B cell (primary cell): ENCODE measurements at regions not wholly inside any gene's neighbourhood (a gene's known extent, or its start where the extent isn't known, plus 50 kb on each side); places are given as distances from the start of the nearest gene placed in this dataset.

Source experiments
- ATAC-seq: fragments of 200-7000 bp; cut with Tn5 transposase; one replicate; pipeline ENCODE4 v1.10.0; 2021; ENCODE audit warnings: low read depth, mild to moderate bottlenecking, moderate number of reproducible peaks, moderate library complexity
- CTCF ChIA-PET: fragments of 350-600 bp; sonication (Branson Sonifier 250); formaldehyde crosslinking; loops from one replicate; lab custom pipeline; 2021; ENCODE audit warnings: antibody characterized with exemption, inconsistent platforms; lab: Charles Lee
- POLR2A ChIA-PET: fragments of 350-600 bp; sonication (Branson Sonifier 250); formaldehyde crosslinking; loops from one replicate; lab custom pipeline; 2021; ENCODE audit warnings: antibody characterized with exemption; lab: Charles Lee
- DNase-seq: peaks from one replicate; pipeline ENCODE4 v3.0.0; 2013
- H2AFZ ChIP-seq: 2 replicates; pipeline ENCODE4 v1.6.1; 2012; ENCODE audit warnings: mild to moderate bottlenecking, low read depth, low read length; ENCODE audit not compliant: insufficient read depth, poor library complexity, severe bottlenecking
- H3K27ac ChIP-seq, 2 donors: 1 replicate in 1 of 2; 2 replicates in 1 of 2; pipeline ENCODE4 v1.5.1; 2012 to 2013; ENCODE audit warnings: low read length in 2 of 2, mild to moderate bottlenecking in 2 of 2, moderate library complexity in 1 of 2
- H3K27me3 ChIP-seq, 4 experiments: fragments of 200-600 bp in 1 of 4; sonication (generic) in 1 of 4; replicated peaks in 1 of 4; 1 replicate in 2 of 4; 2 replicates in 2 of 4; pipeline versions ENCODE4 v1.6.1 to v1.7.0; 2013 to 2016; ENCODE audit warnings: low read length in 3 of 4, mild to moderate bottlenecking in 2 of 4, mixed read lengths in 1 of 4, moderate library complexity in 1 of 4; ENCODE audit not compliant: insufficient read depth in 4 of 4, control insufficient read depth in 3 of 4; ENCODE audit errors: control extremely low read depth in 1 of 4
- H3K36me3 ChIP-seq, 2 experiments: replicated peaks in 1 of 2; 1 replicate in 1 of 2; 2 replicates in 1 of 2; pipeline versions ENCODE4 v1.6.1 to v1.7.1; 2013; ENCODE audit warnings: low read length in 1 of 2; ENCODE audit not compliant: insufficient read depth in 2 of 2, control insufficient read depth in 1 of 2; ENCODE audit errors: control extremely low read depth in 1 of 2, extremely low read depth in 1 of 2
- H3K4me1 ChIP-seq, 2 donors: fragments of 200-600 bp in 1 of 2; sonication (generic) in 1 of 2; 1 replicate in 1 of 2; 2 replicates in 1 of 2; pipeline versions ENCODE4 v1.5.1 to v1.6.1; 2013 to 2017; ENCODE audit warnings: low read length in 2 of 2; ENCODE audit not compliant: control insufficient read depth in 2 of 2, insufficient read depth in 2 of 2
- H3K4me2 ChIP-seq: replicated peaks from 2 replicates; pipeline ENCODE3; 2012; ENCODE audit warnings: mild to moderate bottlenecking, low read depth, low read length; ENCODE audit not compliant: poor library complexity, severe bottlenecking
- H3K4me3 ChIP-seq, 5 experiments: fragments of 200-600 bp in 1 of 5; sonication (generic) in 1 of 5; 1 replicate in 3 of 5; 2 replicates in 2 of 5; pipeline versions ENCODE4 v1.5.1 to v1.7.0; 2011 to 2016; ENCODE audit warnings: low read length in 4 of 5, mild to moderate bottlenecking in 4 of 5, low read depth in 2 of 5, control low read depth in 1 of 5, moderate library complexity in 1 of 5; ENCODE audit not compliant: insufficient read depth in 1 of 5; ENCODE audit errors: control extremely low read depth in 1 of 5, extremely low read depth in 1 of 5
- H3K79me2 ChIP-seq: fragments of 200-600 bp; sonication (generic); one replicate; pipeline ENCODE4 v1.6.0; 2016; ENCODE audit warnings: low read length; ENCODE audit not compliant: control insufficient read depth, insufficient read depth
- H3K9ac ChIP-seq: fragments of 200-600 bp; sonication (generic); 2 replicates; pipeline ENCODE4 v1.6.1; 2017; ENCODE audit warnings: mild to moderate bottlenecking, low read length, moderate library complexity
- H3K9me3 ChIP-seq, 3 donors: one replicate each; pipeline versions ENCODE4 v1.6.1 to v1.7.1; 2013; ENCODE audit warnings: low read length in 2 of 3; ENCODE audit not compliant: control insufficient read depth in 2 of 3, insufficient read depth in 1 of 3; ENCODE audit errors: control extremely low read depth in 1 of 3
- H4K20me1 ChIP-seq: 2 replicates; pipeline ENCODE4 v1.6.0; 2012; ENCODE audit warnings: mild to moderate bottlenecking, low read length; ENCODE audit not compliant: insufficient read depth, control insufficient read depth, poor library complexity, severe bottlenecking
- H3K27ac Mint-ChIP-seq: one replicate; pipeline ENCODE4 v1.8.0; 2021; ENCODE audit warnings: mixed read lengths
- H3K27me3 Mint-ChIP-seq: one replicate; pipeline ENCODE4 v1.8.0; 2021; ENCODE audit warnings: mixed read lengths
- H3K4me1 Mint-ChIP-seq: one replicate; pipeline ENCODE4 v1.8.0; 2021; ENCODE audit warnings: mixed read lengths
- H3K4me3 Mint-ChIP-seq: one replicate; pipeline ENCODE4 v1.8.0; 2021; ENCODE audit warnings: mixed read lengths
- H3K9me3 Mint-ChIP-seq: one replicate; pipeline ENCODE4 v1.8.0; 2022; ENCODE audit warnings: mixed read lengths; ENCODE audit not compliant: insufficient read depth
- EZH2 ChIP-seq: IDR thresholded peaks from 2 replicates; pipeline ENCODE4 v1.6.1; 2012; ENCODE audit warnings: borderline replicate concordance, low read depth, mild to moderate bottlenecking, moderate library complexity, low read length; ENCODE audit not compliant: insufficient read depth, poor library complexity, severe bottlenecking
- WGBS: methylation state at CpG from one replicate; pipeline ENCODE4 v1.1.5; 2013; ENCODE audit warnings: missing lambda C conversion rate; ENCODE audit not compliant: insufficient coverage; 5-methylcytosine and 5-hydroxymethylcytosine counted together
- intact Hi-C: fragments of 100-400 bp; cut with micrococcal nuclease; formaldehyde crosslinking; loops from one replicate; pipeline ENCODE4 v1.10.0; 2022
- TF ChIP-seq, protein P1 (sequence below): fragments of 200-600 bp; IDR thresholded peaks from one replicate; pipeline ENCODE4 v1.8.0; 2022; ENCODE audit warnings: antibody characterized with exemption, mild to moderate bottlenecking

DNA sequence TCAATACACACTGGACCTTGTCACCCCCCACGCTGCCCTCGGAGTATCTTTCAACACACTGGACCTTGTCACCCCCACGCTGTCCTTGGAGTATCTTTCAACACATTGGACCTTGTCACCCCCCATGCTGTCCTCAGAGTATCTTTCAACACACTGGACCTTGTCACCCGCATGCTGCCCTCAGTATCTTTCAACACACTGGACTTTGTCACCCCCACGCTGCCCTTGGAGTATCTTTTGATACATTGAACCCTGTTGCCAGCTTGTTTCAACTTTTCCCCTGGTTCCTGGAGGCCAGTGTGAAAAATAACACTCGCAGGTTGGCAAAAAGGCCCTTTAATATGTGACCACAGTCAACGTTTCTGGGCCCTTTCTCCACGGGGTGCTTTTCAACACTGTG lies 247.8 kb downstream of the TEX29 start:
- ChIA-PET POLR2A (no interaction called here), CTCF (no interaction called here)
- H3K4me1 Mint-ChIP-seq: no peaks in the 10 kb centered on the region
- H3K9me3 Mint-ChIP-seq: peaks cover 2% of the 10 kb centered on the region
- Histone ChIP-seq H3K36me3 (no peaks in the 10 kb centered on the region), H3K4me2 (no peak overlapping the region), H2AFZ (no peak overlapping the region), H3K4me3 (no peak overlapping the region), H3K79me2 (no peaks in the 10 kb centered on the region), H3K27me3 (no peaks in the 10 kb centered on the region), H3K4me1 (no peaks in the 10 kb centered on the region), H3K27ac (no peak overlapping the region), H3K9me3 (peaks cover 0 to 18% (median 0%) of the 10 kb centered on the region in 3 donors), H3K9ac (no peak overlapping the region), H4K20me1 (no peaks in the 10 kb centered on the region)
- WGBS: 73% methylated on average over 8 of the region's 8 CpGs
- H3K4me3 Mint-ChIP-seq: no peak overlapping the region
- no peak for TF ChIP-seq EZH2
- TF ChIP-seq, protein P1, sequence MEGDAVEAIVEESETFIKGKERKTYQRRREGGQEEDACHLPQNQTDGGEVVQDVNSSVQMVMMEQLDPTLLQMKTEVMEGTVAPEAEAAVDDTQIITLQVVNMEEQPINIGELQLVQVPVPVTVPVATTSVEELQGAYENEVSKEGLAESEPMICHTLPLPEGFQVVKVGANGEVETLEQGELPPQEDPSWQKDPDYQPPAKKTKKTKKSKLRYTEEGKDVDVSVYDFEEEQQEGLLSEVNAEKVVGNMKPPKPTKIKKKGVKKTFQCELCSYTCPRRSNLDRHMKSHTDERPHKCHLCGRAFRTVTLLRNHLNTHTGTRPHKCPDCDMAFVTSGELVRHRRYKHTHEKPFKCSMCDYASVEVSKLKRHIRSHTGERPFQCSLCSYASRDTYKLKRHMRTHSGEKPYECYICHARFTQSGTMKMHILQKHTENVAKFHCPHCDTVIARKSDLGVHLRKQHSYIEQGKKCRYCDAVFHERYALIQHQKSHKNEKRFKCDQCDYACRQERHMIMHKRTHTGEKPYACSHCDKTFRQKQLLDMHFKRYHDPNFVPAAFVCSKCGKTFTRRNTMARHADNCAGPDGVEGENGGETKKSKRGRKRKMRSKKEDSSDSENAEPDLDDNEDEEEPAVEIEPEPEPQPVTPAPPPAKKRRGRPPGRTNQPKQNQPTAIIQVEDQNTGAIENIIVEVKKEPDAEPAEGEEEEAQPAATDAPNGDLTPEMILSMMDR: no peak
- H3K27ac Mint-ChIP-seq: no peak overlapping the region
- intact Hi-C loops: no loop called here
- ATAC-seq: no peak
- no peak for DNase-seq
- peaks cover 4% of the 10 kb centered on the region for H3K27me3 Mint-ChIP-seq

DNA sequence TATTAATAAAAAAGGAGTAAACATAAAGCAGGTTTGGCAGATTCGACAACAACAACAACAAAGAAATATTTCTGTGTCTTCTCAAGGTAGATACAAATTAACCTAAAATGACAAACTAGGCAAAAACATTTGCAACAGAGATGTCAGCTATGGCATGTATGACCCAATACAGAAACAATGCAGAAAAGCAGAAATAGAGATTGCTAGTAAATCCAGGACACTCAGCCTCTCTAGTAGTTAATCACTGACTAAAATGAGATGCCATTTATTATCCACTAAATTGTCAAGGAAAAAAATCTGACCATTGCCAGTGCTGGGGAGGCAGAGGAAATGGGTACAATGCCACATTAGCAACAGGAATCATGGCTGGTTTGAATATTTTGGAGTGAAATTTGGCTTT lies 250.5 kb downstream of the TEX29 start:
- H3K4me1 Mint-ChIP-seq: no peaks in the 10 kb centered on the region
- Histone ChIP-seq H3K9ac (no peak overlapping the region), H3K4me2 (no peak overlapping the region), H3K79me2 (no peaks in the 10 kb centered on the region), H3K4me1 (no peaks in the 10 kb centered on the region), H3K27me3 (no peaks in the 10 kb centered on the region), H2AFZ (no peak overlapping the region), H3K4me3 (no peak overlapping the region), H3K36me3 (no peaks in the 10 kb centered on the region), H3K27ac (no peak overlapping the region), H4K20me1 (no peaks in the 10 kb centered on the region), H3K9me3 (peaks cover 0 to 41% (median 10%) of the 10 kb centered on the region in 3 donors)
- CTCF ChIA-PET: no interaction called here
- POLR2A ChIA-PET: no interaction called here
- intact Hi-C loops: no loop called here
- no CpG with 5 or more reads among the region's 1 CpG for WGBS
- H3K27ac Mint-ChIP-seq: no peak overlapping the region
- H3K9me3 Mint-ChIP-seq: peaks cover 12% of the 10 kb centered on the region
- peaks cover 4% of the 10 kb centered on the region for H3K27me3 Mint-ChIP-seq
- no peak overlapping the region for H3K4me3 Mint-ChIP-seq
- TF ChIP-seq EZH2: no peak
- TF ChIP-seq, protein P1: no peak
- ATAC-seq (no peak), DNase-seq (no peak)
